Fibroblast of lung (primary cell): ENCODE measurements at regions not wholly inside any gene's neighbourhood (a gene's known extent, or its start where the extent isn't known, plus 50 kb on each side); places are given as distances from the start of the nearest gene placed in this dataset.

Experiments used
- DNase-seq, 2 donors: peaks; one replicate each; pipeline versions ENCODE4 v3.0.0 to v3.0.0-alpha.2; 2010; ENCODE audit warnings: low read depth in 2 of 2
- H2AFZ ChIP-seq: 2 replicates; pipeline ENCODE4 v1.5.1; 2012; ENCODE audit warnings: low read length, control low read depth, inconsistent platforms
- H3K27ac ChIP-seq: 2 replicates; pipeline ENCODE4 v1.5.1; 2011; ENCODE audit warnings: low read length, control low read depth; ENCODE audit not compliant: insufficient read depth
- H3K27me3 ChIP-seq: 2 replicates; pipeline ENCODE4 v1.5.1; 2011; ENCODE audit warnings: mild to moderate bottlenecking, low read length; ENCODE audit not compliant: control insufficient read depth, insufficient read depth
- H3K36me3 ChIP-seq: 2 replicates; pipeline ENCODE4 v1.5.1; 2011; ENCODE audit warnings: low read length; ENCODE audit not compliant: control insufficient read depth, insufficient read depth
- H3K4me1 ChIP-seq: 2 replicates; pipeline ENCODE4 v1.5.1; 2011; ENCODE audit warnings: low read length; ENCODE audit not compliant: control insufficient read depth, insufficient read depth; ENCODE audit errors: extremely low read depth
- H3K4me2 ChIP-seq: 2 replicates; pipeline ENCODE4 v1.5.1; 2011; ENCODE audit warnings: low read length, control low read depth; ENCODE audit not compliant: insufficient read depth; ENCODE audit errors: extremely low read depth
- H3K4me3 ChIP-seq, 4 experiments: fragments of 200-600 bp in 1 of 4; sonication (generic) in 1 of 4; replicated peaks in 1 of 4; 2 replicates each; pipeline ENCODE4 v1.5.1; 2011 to 2016; ENCODE audit warnings: low read length in 4 of 4, low read depth in 3 of 4, mild to moderate bottlenecking in 3 of 4, control low read depth in 2 of 4, inconsistent platforms in 1 of 4, mixed read lengths in 1 of 4; ENCODE audit not compliant: insufficient read depth in 1 of 4; ENCODE audit errors: control extremely low read depth in 1 of 4
- H3K79me2 ChIP-seq: 2 replicates; pipeline ENCODE4 v1.5.1; 2012; ENCODE audit warnings: mild to moderate bottlenecking, low read length, inconsistent platforms; ENCODE audit not compliant: control insufficient read depth, insufficient read depth
- H3K9ac ChIP-seq: 2 replicates; pipeline ENCODE4 v1.5.1; 2011; ENCODE audit warnings: mild to moderate bottlenecking, low read length, control low read depth; ENCODE audit not compliant: insufficient read depth
- H3K9me3 ChIP-seq: 2 replicates; pipeline ENCODE4 v1.5.1; 2012; ENCODE audit warnings: low read depth, low read length; ENCODE audit not compliant: control insufficient read depth, insufficient read depth
- H4K20me1 ChIP-seq: 2 replicates; pipeline ENCODE4 v1.5.1; 2011; ENCODE audit warnings: low read length; ENCODE audit not compliant: control insufficient read depth, insufficient read depth; ENCODE audit errors: extremely low read depth
- EZH2 ChIP-seq: IDR thresholded peaks from 2 replicates; pipeline ENCODE4 v1.5.1; 2012; ENCODE audit warnings: low read length, control low read depth, mild to moderate bottlenecking; ENCODE audit errors: missing control alignments
- TF ChIP-seq, protein P1 (sequence below), 2 donors: IDR thresholded peaks in 1 of 2; conservative IDR thresholded peaks in 1 of 2; 1 replicate in 1 of 2; 2 replicates in 1 of 2; pipeline ENCODE4 v1.5.1; 2011 to 2012; ENCODE audit warnings: low read length in 2 of 2, control low read depth in 1 of 2, inconsistent platforms in 1 of 2, low read depth in 1 of 2, mild to moderate bottlenecking in 1 of 2

DNA sequence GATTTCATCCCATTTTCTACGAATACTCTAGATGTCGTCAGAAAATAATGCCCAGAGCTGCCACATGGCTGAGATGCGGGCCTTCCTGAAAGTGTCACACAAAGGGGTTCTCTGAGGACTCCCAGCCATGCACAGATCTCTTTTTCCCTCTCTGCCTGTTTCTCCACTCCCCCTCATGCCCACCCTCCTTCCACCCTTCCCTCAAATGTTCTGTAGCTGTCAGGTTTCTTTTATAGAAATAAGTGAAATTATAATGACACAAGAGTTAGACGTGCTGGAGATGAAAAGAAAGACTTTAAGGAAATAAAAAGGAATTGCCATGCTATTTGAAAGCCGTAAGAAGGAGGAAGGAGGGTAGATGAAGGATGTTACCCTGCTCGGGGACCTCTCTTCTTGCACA is 819.3 kb upstream of the CELF2 start:
- H3K27me3 ChIP-seq = no peaks in the 10 kb centered on the region
- no peak overlapping the region for H3K4me2 ChIP-seq
- DNase-seq = no peak
- no peaks in the 10 kb centered on the region for H4K20me1 ChIP-seq
- H3K79me2 ChIP-seq = no peaks in the 10 kb centered on the region
- H3K27ac ChIP-seq = no peak overlapping the region
- H3K9ac ChIP-seq = no peak overlapping the region
- no peaks in the 10 kb centered on the region for H3K36me3 ChIP-seq
- no peak overlapping the region for H2AFZ ChIP-seq
- no peaks in the 10 kb centered on the region for H3K9me3 ChIP-seq
- H3K4me1 ChIP-seq = no peaks in the 10 kb centered on the region
- TF ChIP-seq, protein P1, sequence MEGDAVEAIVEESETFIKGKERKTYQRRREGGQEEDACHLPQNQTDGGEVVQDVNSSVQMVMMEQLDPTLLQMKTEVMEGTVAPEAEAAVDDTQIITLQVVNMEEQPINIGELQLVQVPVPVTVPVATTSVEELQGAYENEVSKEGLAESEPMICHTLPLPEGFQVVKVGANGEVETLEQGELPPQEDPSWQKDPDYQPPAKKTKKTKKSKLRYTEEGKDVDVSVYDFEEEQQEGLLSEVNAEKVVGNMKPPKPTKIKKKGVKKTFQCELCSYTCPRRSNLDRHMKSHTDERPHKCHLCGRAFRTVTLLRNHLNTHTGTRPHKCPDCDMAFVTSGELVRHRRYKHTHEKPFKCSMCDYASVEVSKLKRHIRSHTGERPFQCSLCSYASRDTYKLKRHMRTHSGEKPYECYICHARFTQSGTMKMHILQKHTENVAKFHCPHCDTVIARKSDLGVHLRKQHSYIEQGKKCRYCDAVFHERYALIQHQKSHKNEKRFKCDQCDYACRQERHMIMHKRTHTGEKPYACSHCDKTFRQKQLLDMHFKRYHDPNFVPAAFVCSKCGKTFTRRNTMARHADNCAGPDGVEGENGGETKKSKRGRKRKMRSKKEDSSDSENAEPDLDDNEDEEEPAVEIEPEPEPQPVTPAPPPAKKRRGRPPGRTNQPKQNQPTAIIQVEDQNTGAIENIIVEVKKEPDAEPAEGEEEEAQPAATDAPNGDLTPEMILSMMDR (conservative IDR thresholded peaks at IDR 0.05 in 1 of 2, IDR thresholded peaks at IDR 0.05 in 1 of 2; ENCODE audit: low read depth in 1 of 2, low read length in 2 of 2) = no peak
- TF ChIP-seq EZH2 = no peak
- no peak overlapping the region for H3K4me3 ChIP-seq

DNA sequence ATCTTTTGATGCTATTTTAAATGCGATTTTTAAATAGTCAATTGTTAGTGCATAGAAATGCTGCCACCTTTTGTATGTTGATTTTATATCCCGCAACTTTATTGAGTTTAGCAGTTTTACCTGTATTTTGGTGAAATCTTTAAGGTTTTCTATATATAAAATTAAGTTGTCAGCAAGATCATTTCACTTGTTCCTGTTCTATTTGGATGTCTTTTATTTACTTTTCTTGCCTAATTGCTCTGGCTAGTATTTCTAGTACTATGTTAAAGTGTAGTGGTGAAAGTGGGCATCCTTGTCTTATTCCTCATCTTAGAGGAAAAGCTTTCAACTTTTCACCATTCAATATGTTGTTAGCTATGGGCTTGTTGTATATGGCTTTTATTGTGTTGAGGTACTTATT is 813.3 kb upstream of the CELF2 start:
- DNase-seq = no peak
- H3K4me1 ChIP-seq = no peaks in the 10 kb centered on the region
- no peak overlapping the region for H3K4me2 ChIP-seq
- H3K9ac ChIP-seq = no peak overlapping the region
- H3K27ac ChIP-seq = no peak overlapping the region
- H3K79me2 ChIP-seq = no peaks in the 10 kb centered on the region
- no peaks in the 10 kb centered on the region for H4K20me1 ChIP-seq
- no peaks in the 10 kb centered on the region for H3K36me3 ChIP-seq
- H3K9me3 ChIP-seq = no peaks in the 10 kb centered on the region
- TF ChIP-seq, protein P1 (conservative IDR thresholded peaks at IDR 0.05 in 1 of 2, IDR thresholded peaks at IDR 0.05 in 1 of 2; ENCODE audit: low read depth in 1 of 2, low read length in 2 of 2) = no peak
- no peak for TF ChIP-seq EZH2
- no peak overlapping the region for H2AFZ ChIP-seq
- H3K27me3 ChIP-seq = no peaks in the 10 kb centered on the region
- no peak overlapping the region for H3K4me3 ChIP-seq

DNA sequence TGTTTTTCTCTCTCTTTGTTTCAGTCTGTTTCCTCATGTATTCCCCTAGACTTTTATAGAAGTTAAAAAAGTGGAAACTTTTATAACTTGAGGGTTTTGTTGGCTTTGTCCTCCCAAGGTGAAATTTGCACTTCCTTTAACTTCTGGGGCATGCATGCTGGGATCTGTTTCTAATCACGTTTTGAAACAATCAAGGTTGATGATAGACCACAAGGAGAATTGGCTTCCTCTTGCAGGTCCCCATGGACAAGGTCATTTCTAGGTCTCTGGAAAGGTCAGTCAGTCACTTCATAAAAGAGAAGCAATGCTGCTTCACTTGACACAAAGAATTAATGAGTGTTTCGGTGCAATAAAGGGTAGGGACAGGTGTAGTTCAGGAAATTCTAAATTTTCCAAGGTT is 811.8 kb upstream of the CELF2 start:
- Histone ChIP-seq H3K9me3 (no peaks in the 10 kb centered on the region), H3K4me2 (no peak overlapping the region), H3K36me3 (no peaks in the 10 kb centered on the region), H3K4me3 (no peak overlapping the region), H3K27me3 (no peaks in the 10 kb centered on the region), H4K20me1 (no peaks in the 10 kb centered on the region), H3K27ac (no peak overlapping the region), H3K79me2 (no peaks in the 10 kb centered on the region), H3K4me1 (no peaks in the 10 kb centered on the region), H3K9ac (no peak overlapping the region), H2AFZ (no peak overlapping the region)
- DNase-seq = no peak
- TF ChIP-seq, protein P1 (conservative IDR thresholded peaks at IDR 0.05 in 1 of 2, IDR thresholded peaks at IDR 0.05 in 1 of 2; ENCODE audit: low read depth in 1 of 2, low read length in 2 of 2) = no peak
- no peak for TF ChIP-seq EZH2
